ENCODE measurements at regions not wholly inside any gene's neighbourhood (a gene's known extent, or its start where the extent isn't known, plus 50 kb on each side); places are given as distances from the start of the nearest gene placed in this dataset.

GRCh38 chr7:42843205-42843800 lies 68.6 kb downstream of the C7orf25 start:
- intact Hi-C loops (cut with DNase I): loop anchor here in 9 of 10 donors (2.0 to 10.0 kb wide), 3 partner anchors 899 to 901 kb away; no protein-coding TSS in a partner anchor
- ATAC-seq (peak in 7 of 8 donors; percentile 61 to 89 (median 80)), DNase-seq (peak; percentile 22 to 24)
- H3K9me3 ChIP-seq: no peaks in the 10 kb centered on the region
- no peaks in the 10 kb centered on the region for H3K36me3 ChIP-seq
- H3K27ac ChIP-seq: no peak overlapping the region
- H3K4me1 ChIP-seq: peaks cover 0 to 3% (median 0%) of the 10 kb centered on the region in 9 donors
- peaks cover 0 to 27% (median 9%) of the 10 kb centered on the region in 7 donors for H3K27me3 ChIP-seq
- peak overlapping the region in 4 of 10 donors; percentile 25 to 31 (median 26) for H3K4me3 ChIP-seq
- TF ChIP-seq CTCF (IDR thresholded peaks at IDR 0.05): peak in 8 of 9 donors; percentile 16 to 73 (median 54)
- WGBS, 2 donors: 19 to 23% methylated on average over 12 of the region's 12 CpGs

DNA sequence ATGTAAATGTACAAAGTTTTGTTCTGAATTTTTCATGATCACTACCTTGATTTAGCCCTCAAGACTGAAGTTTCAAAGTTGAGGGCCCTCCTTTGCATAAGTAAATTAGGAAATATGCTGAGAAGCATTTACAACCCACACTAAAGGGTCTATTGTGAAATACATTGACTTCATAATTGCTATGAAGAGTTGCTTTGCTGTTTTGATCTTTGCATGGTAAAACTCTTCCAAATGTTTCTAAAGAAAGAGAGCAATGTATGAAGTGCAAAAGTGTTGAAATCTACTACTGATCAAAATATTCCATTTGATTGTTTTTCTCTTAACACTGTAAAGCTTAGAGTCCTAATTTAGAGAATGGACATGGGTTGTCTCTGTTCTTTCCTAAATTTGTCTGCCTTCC lies 77.2 kb downstream of the C7orf25 start:
- DNase-seq (no peak), ATAC-seq (no peak)
- Histone ChIP-seq H3K36me3 (no peaks in the 10 kb centered on the region), H3K9me3 (no peaks in the 10 kb centered on the region), H3K27me3 (peaks cover 0 to 3% (median 0%) of the 10 kb centered on the region in 7 donors), H3K4me1 (peaks cover 0 to 14% (median 0%) of the 10 kb centered on the region in 9 donors), H3K4me3 (no peak overlapping the region), H3K27ac (no peak overlapping the region)
- TF ChIP-seq CTCF (IDR thresholded peaks at IDR 0.05): no peak
- intact Hi-C loops (cut with DNase I): loop anchor here in 5 of 10 donors (5.0 to 10.0 kb wide), 3 partner anchors 80 to 860 kb away; no protein-coding TSS in a partner anchor

DNA sequence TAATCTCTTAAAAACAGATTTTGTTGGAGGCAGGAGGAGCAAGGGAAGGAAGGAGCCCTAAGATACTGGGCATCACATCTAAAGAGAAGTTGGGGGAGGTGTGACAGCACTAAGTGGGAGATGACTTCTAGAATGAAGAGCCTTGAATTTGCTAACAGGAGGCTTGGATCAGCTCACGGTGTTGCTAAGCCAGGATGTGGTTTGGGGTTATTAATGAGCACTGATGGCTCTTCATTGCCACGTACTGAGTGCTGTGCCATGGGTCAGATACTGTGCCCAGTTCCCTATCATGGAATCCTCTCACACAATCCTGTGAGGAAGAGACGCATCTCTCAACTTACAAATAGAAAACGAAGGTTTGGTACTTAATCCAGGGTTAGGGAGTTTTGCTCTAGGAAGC lies 78.5 kb downstream of the C7orf25 start:
- intact Hi-C loops (cut with DNase I): loop anchor here in 5 of 10 donors (5.0 to 10.0 kb wide), 3 partner anchors 79 to 859 kb away; no protein-coding TSS in a partner anchor
- Histone ChIP-seq H3K36me3 (no peaks in the 10 kb centered on the region), H3K4me3 (no peak overlapping the region), H3K4me1 (peaks cover 0 to 14% (median 0%) of the 10 kb centered on the region in 9 donors), H3K9me3 (no peaks in the 10 kb centered on the region), H3K27me3 (no peaks in the 10 kb centered on the region), H3K27ac (no peak overlapping the region)
- DNase-seq (no peak), ATAC-seq (no peak)
- WGBS, 2 donors: 75% methylated on average over 4 of the region's 4 CpGs
- TF ChIP-seq CTCF (IDR thresholded peaks at IDR 0.05): no peak

DNA sequence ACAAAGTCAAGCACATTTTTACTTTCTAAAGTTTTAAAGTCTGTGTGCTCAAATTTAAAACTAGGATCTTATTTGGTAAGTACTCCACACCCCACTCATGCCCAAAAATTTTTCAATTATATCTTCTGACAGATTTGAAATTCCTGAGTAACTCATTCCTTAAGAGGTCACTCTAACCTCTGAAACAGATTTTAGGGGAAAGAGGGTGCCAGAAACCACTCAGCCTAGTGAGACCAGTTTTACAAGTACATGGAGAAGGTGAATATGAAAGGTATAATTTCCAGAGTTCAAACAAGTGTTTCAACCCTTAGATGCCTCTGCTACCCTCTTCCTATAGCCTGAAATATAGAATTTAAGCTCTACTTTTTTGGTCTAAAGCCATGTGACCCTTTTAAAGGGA lies 79.2 kb downstream of the C7orf25 start:
- ATAC-seq (peak in 1 of 8 donors; percentile 6), DNase-seq (no peak)
- Histone ChIP-seq H3K36me3 (no peaks in the 10 kb centered on the region), H3K4me1 (peaks cover 0 to 14% (median 0%) of the 10 kb centered on the region in 9 donors), H3K27me3 (no peaks in the 10 kb centered on the region), H3K9me3 (no peaks in the 10 kb centered on the region), H3K4me3 (no peak overlapping the region), H3K27ac (no peak overlapping the region)
- TF ChIP-seq CTCF (IDR thresholded peaks at IDR 0.05): no peak
- intact Hi-C loops (cut with DNase I): loop anchor here in 5 of 10 donors (5.0 to 10.0 kb wide), 3 partner anchors 78 to 858 kb away; no protein-coding TSS in a partner anchor

Data from heart right ventricle (tissue), 16 donors.